ENCODE measurements at regions not wholly inside any gene's neighbourhood (a gene's known extent, or its start where the extent isn't known, plus 50 kb on each side); places are given as distances from the start of the nearest gene placed in this dataset.

DNA sequence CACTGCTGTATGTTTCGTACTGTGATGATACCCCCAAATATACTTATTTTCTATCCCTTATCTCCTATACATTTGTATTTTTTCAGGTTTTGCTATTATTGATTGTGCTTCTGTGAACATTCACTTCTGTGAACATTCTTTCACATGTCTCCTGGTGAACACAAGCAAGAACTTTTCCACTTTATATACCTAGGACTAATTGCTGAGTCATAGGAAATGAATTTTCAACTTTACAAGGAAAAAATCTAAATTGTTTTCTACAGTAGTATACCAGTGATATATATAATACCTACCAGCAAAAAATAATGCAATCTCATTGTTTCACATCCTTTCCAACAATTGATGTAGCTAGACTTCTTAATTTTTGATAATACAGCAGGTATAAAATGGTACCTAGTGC is 139.5 kb upstream of the MAGEB18 start (continued):
- TF ChIP-seq RNF2 (IDR thresholded peaks at IDR 0.05; ENCODE audit: borderline replicate concordance, low read depth, low read length, missing control alignments, poor library complexity, severe bottlenecking) (no peak), POLR2A (IDR thresholded peaks at IDR 0.05; ENCODE audit: control extremely low read depth in 1 of 2, low read depth in 2 of 2, low read length in 2 of 2) (no peak)
